A549 (cell line): ENCODE measurements at regions not wholly inside any gene's neighbourhood (a gene's known extent, or its start where the extent isn't known, plus 50 kb on each side); places are given as distances from the start of the nearest gene placed in this dataset.

Source experiments
- ATAC-seq, 2 experiments: fragments of 200-7000 bp in 1 of 2; fragments of >200 bp in 1 of 2; cut with Nextera tagmentation in 1 of 2; cut with Tn5 transposase in 1 of 2; 3 replicates each; pipeline versions ENCODE4 v1.8.0 to v1.9.1; 2018 to 2020; ENCODE audit warnings: mild to moderate bottlenecking in 1 of 2, moderate library complexity in 1 of 2
- CTCF ChIA-PET: fragments of 300-600 bp; sonication (Branson Sonifier 250); formaldehyde crosslinking; extraction: SDS; loops from one replicate; lab custom pipeline; 2021; ENCODE audit warnings: antibody characterized with exemption, inconsistent platforms; lab: Yijun Ruan, JAX
- POLR2A ChIA-PET: fragments of 350-600 bp; formaldehyde crosslinking; extraction: SDS; loops from one replicate; lab custom pipeline; 2021; ENCODE audit warnings: antibody characterized with exemption, inconsistent platforms; lab: Yijun Ruan, JAX
- DNase-seq, 2 experiments: peaks; one replicate each; pipeline versions ENCODE4 v3.0.0 to v3.0.0-alpha.2; 2011 to 2016; ENCODE audit warnings: low read depth in 1 of 2, low spot score in 1 of 2
- FAIRE-seq: peaks from 2 replicates; lab custom pipeline; 2011; peaks lifted over from hg19 to GRCh38; lab: Jason Lieb, UNC
- H3K27ac ChIP-seq, 2 experiments: fragments of >200 bp; sonication (Bioruptor Twin); formaldehyde crosslinking; 3 replicates each; pipeline ENCODE4 v1.5.1; 2016 to 2017
- H3K4me1 ChIP-seq: fragments of >200 bp; sonication (Bioruptor Twin); formaldehyde crosslinking; 3 replicates; pipeline ENCODE4 v1.6.1; 2016
- H3K4me2 ChIP-seq: fragments of >200 bp; sonication (Bioruptor Twin); formaldehyde crosslinking; 3 replicates; pipeline ENCODE4 v1.6.1; 2016
- H3K4me3 ChIP-seq: fragments of >200 bp; sonication (Bioruptor Twin); formaldehyde crosslinking; 3 replicates; pipeline ENCODE4 v1.5.1; 2016
- H3K9me3 ChIP-seq: fragments of >200 bp; sonication (Bioruptor Twin); formaldehyde crosslinking; 3 replicates; pipeline ENCODE4 v1.6.1; 2016
- BHLHE40 ChIP-seq: IDR thresholded peaks from 2 replicates; pipeline ENCODE4 v1.6.1; 2012; ENCODE audit warnings: low read depth, low read length, inconsistent platforms
- CBX2 ChIP-seq: fragments of 200-600 bp; sonication (generic); IDR thresholded peaks from 2 replicates; pipeline ENCODE4 v1.6.1; 2016; ENCODE audit warnings: low read depth, mild to moderate bottlenecking, borderline replicate concordance
- EHF ChIP-seq: fragments of 250-450 bp; sonication (Bioruptor Pico); IDR thresholded peaks from 2 replicates; pipeline ENCODE4 v1.5.0; 2020; ENCODE audit warnings: mild to moderate bottlenecking
- EHMT2 ChIP-seq: fragments of 200-600 bp; sonication (generic); IDR thresholded peaks from 2 replicates; pipeline ENCODE4 v1.6.1; 2016; ENCODE audit warnings: antibody characterized with exemption, low read depth, mild to moderate bottlenecking, moderate library complexity
- FOSL2 ChIP-seq, 2 experiments: fragments of 450-650 bp in 1 of 2; fragments of >200 bp in 1 of 2; sonication (Bioruptor Twin) in 1 of 2; formaldehyde crosslinking; IDR thresholded peaks; 2 replicates each; pipeline versions ENCODE4 v1.5.0 to v1.6.1; 2016 to 2020; ENCODE audit warnings: mild to moderate bottlenecking in 1 of 2, moderate library complexity in 1 of 2
- FOXS1 ChIP-seq: fragments of 250-450 bp; sonication (Bioruptor Pico); IDR thresholded peaks from 2 replicates; pipeline ENCODE4 v1.5.0; 2020; ENCODE audit warnings: mild to moderate bottlenecking, moderate library complexity
- HDAC2 ChIP-seq: fragments of 200-600 bp; sonication (generic); IDR thresholded peaks from 2 replicates; pipeline ENCODE4 v1.6.1; 2016
- HEYL ChIP-seq: fragments of 250-450 bp; sonication (Bioruptor Pico); IDR thresholded peaks from 2 replicates; pipeline ENCODE4 v1.8.0; 2021; ENCODE audit warnings: mild to moderate bottlenecking, moderate library complexity
- JUNB ChIP-seq: fragments of >200 bp; sonication (Bioruptor Twin); formaldehyde crosslinking; IDR thresholded peaks from 2 replicates; pipeline ENCODE4 v1.6.1; 2016
- KDM5A ChIP-seq: fragments of 200-600 bp; sonication (generic); IDR thresholded peaks from 2 replicates; pipeline ENCODE4 v1.6.1; 2016; ENCODE audit warnings: antibody characterized with exemption, mild to moderate bottlenecking
- MYC ChIP-seq: IDR thresholded peaks from 2 replicates; pipeline ENCODE4 v1.6.1; 2012; ENCODE audit warnings: mild to moderate bottlenecking, inconsistent platforms, low read length, improper control_type of control experiment, borderline replicate concordance
- NFE2L2 ChIP-seq: fragments of 150-350 bp; conservative IDR thresholded peaks from 2 replicates; pipeline ENCODE4 v1.6.1; 2014; ENCODE audit warnings: low read length
- NR3C1 ChIP-seq: fragments of >200 bp; sonication (Bioruptor Twin); formaldehyde crosslinking; IDR thresholded peaks from 3 replicates; pipeline ENCODE4 v1.6.1; 2017
- RARB ChIP-seq: fragments of 250-450 bp; sonication (Bioruptor Pico); IDR thresholded peaks from 2 replicates; pipeline ENCODE4 v1.8.0; 2021; ENCODE audit warnings: mild to moderate bottlenecking, moderate library complexity
- SMC3 ChIP-seq: fragments of >200 bp; sonication (Bioruptor Twin); formaldehyde crosslinking; IDR thresholded peaks from 3 replicates; pipeline ENCODE4 v1.6.1; 2018; ENCODE audit warnings: inconsistent platforms
- SREBF2 ChIP-seq: fragments of 450-650 bp; IDR thresholded peaks from 2 replicates; pipeline ENCODE4 v1.6.1; 2014; ENCODE audit warnings: mild to moderate bottlenecking, moderate library complexity
- TFCP2L1 ChIP-seq: fragments of 250-450 bp; sonication (Bioruptor Pico); IDR thresholded peaks from 2 replicates; pipeline ENCODE4 v1.5.0; 2021; ENCODE audit warnings: mild to moderate bottlenecking
- TP53 ChIP-seq: fragments of 250-450 bp; sonication (Bioruptor Pico); IDR thresholded peaks from 2 replicates; pipeline ENCODE4 v1.5.0; 2021; ENCODE audit warnings: mild to moderate bottlenecking, moderate library complexity
- ZFP36 ChIP-seq: fragments of 450-650 bp; IDR thresholded peaks from 2 replicates; pipeline ENCODE4 v1.6.1; 2014; ENCODE audit warnings: borderline replicate concordance; ENCODE audit not compliant: partially characterized antibody
- WGBS: methylation state at CpG from one replicate; pipeline ENCODE4 v1.1.6; 2017; ENCODE audit errors: missing lambda C conversion rate; 5-methylcytosine and 5-hydroxymethylcytosine counted together
- TF ChIP-seq, protein P1 (sequence below): IDR thresholded peaks from 2 replicates; pipeline ENCODE4 v1.6.1; 2012; ENCODE audit warnings: low read depth, borderline replicate concordance
- TF ChIP-seq, protein P2 (sequence below): fragments of 200-600 bp; sonication (generic); IDR thresholded peaks from 2 replicates; pipeline ENCODE4 v1.6.1; 2016; ENCODE audit warnings: antibody characterized with exemption, mild to moderate bottlenecking, moderate library complexity
- TF ChIP-seq, protein P3 (sequence below): fragments of >200 bp; sonication (Bioruptor Twin); formaldehyde crosslinking; IDR thresholded peaks from 2 replicates; pipeline ENCODE4 v1.6.1; 2016
- TF ChIP-seq, protein P4 (sequence below): IDR thresholded peaks from 2 replicates; pipeline ENCODE4 v1.6.1; 2012
- TF ChIP-seq, protein P5 (sequence below): fragments of 250-450 bp; sonication (Bioruptor Pico); IDR thresholded peaks from 2 replicates; pipeline ENCODE4 v1.5.0; 2020; ENCODE audit warnings: low read depth, mild to moderate bottlenecking, moderate library complexity

DNA sequence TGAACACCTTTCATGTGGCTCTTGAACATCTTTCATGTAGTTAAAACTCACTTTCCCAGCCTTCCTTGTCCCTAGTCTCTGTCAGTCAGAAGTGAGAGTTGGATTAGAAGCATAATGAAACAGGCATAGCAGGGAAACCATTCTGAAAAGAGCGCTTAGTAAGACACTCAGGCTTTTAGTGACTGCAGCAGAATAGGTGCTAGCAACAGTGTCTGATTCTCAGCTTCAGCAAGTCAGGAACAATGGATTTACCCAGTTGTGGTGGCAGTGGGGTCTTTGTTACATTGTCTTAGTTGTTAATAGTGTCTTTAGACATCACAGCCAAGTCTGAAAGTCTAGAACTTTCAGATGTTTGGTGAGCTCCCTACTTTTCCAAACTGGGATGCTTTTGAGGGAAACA lies 177.1 kb upstream of the PCDH7 start:
- ChIA-PET POLR2A (no interaction called here), CTCF (no interaction called here)
- no peak for ATAC-seq
- no peak overlapping the region for H3K4me3 ChIP-seq
- H3K4me1 ChIP-seq: no peaks in the 10 kb centered on the region
- no peak for FAIRE-seq
- 7% methylated on average over 1 of the region's 1 CpG for WGBS
- DNase-seq: no peak
- H3K27ac ChIP-seq: no peak overlapping the region
- H3K9me3 ChIP-seq: no peaks in the 10 kb centered on the region
- TF ChIP-seq BHLHE40 (no peak), SREBF2 (no peak), HDAC2 (no peak), JUNB (no peak)
- TF ChIP-seq, all 56 proteins: peak for 0
- no peak overlapping the region for H3K4me2 ChIP-seq

DNA sequence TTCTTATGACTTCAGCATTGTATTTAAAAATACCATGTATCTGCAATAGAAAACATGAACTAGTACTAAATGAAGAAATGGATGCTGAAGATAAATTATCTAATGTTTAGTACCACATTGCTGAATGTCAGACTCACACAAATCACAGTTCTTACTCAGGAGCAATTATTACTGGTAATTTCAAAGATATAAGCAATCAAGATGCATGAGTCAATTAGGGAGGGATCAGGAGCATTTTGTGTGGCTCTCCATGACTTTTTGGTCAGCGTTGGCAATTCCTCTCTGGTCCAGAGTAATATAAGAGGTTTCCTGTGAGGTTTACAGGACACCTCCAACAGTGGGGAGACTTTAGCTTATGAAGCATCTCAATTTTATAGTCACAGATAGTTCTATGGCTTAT lies 167.0 kb upstream of the PCDH7 start:
- H3K4me3 ChIP-seq: no peak overlapping the region
- no peaks in the 10 kb centered on the region for H3K9me3 ChIP-seq
- POLR2A ChIA-PET: no interaction called here
- no peak overlapping the region for H3K27ac ChIP-seq
- TF ChIP-seq, protein P1, sequence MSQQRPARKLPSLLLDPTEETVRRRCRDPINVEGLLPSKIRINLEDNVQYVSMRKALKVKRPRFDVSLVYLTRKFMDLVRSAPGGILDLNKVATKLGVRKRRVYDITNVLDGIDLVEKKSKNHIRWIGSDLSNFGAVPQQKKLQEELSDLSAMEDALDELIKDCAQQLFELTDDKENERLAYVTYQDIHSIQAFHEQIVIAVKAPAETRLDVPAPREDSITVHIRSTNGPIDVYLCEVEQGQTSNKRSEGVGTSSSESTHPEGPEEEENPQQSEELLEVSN: no peak
- TF ChIP-seq TFCP2L1 (CRISPR knock-in tag) (no peak), EHMT2 (no peak), ZFP36 (no peak), HDAC2 (no peak), JUNB (no peak)
- TF ChIP-seq, all 56 proteins: peak for 0
- ATAC-seq: no peak
- DNase-seq: no peak
- CTCF ChIA-PET: no interaction called here
- no peak overlapping the region for H3K4me2 ChIP-seq
- WGBS: 14% methylated on average over 1 of the region's 1 CpG
- FAIRE-seq: no peak
- no peaks in the 10 kb centered on the region for H3K4me1 ChIP-seq

DNA sequence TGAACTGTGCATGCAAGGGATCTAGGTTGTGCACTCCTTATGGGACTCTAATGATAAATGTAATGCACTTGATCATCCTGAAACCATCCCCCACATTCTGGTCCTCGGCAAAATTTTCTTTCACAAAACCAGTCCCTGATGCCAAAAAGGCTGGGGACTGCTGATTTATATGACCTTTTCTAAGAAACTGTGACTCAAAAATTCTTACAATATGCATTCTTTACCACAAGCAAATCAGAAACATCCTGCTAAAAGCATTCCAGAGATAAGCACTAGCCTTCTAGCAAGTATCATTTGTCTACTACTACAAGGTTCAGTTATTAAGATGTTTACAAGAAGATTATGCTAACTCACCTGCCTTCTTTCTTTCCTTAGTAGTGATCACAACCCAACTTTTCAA lies 166.5 kb upstream of the PCDH7 start:
- Histone ChIP-seq H3K4me3 (no peak overlapping the region), H3K4me2 (no peak overlapping the region), H3K4me1 (no peaks in the 10 kb centered on the region), H3K9me3 (no peaks in the 10 kb centered on the region), H3K27ac (no peak overlapping the region)
- CTCF ChIA-PET: no interaction called here
- no peak for FAIRE-seq
- POLR2A ChIA-PET: no interaction called here
- no peak for TF ChIP-seq HDAC2
- TF ChIP-seq RARB (CRISPR knock-in tag): no peak
- TF ChIP-seq, protein P2, sequence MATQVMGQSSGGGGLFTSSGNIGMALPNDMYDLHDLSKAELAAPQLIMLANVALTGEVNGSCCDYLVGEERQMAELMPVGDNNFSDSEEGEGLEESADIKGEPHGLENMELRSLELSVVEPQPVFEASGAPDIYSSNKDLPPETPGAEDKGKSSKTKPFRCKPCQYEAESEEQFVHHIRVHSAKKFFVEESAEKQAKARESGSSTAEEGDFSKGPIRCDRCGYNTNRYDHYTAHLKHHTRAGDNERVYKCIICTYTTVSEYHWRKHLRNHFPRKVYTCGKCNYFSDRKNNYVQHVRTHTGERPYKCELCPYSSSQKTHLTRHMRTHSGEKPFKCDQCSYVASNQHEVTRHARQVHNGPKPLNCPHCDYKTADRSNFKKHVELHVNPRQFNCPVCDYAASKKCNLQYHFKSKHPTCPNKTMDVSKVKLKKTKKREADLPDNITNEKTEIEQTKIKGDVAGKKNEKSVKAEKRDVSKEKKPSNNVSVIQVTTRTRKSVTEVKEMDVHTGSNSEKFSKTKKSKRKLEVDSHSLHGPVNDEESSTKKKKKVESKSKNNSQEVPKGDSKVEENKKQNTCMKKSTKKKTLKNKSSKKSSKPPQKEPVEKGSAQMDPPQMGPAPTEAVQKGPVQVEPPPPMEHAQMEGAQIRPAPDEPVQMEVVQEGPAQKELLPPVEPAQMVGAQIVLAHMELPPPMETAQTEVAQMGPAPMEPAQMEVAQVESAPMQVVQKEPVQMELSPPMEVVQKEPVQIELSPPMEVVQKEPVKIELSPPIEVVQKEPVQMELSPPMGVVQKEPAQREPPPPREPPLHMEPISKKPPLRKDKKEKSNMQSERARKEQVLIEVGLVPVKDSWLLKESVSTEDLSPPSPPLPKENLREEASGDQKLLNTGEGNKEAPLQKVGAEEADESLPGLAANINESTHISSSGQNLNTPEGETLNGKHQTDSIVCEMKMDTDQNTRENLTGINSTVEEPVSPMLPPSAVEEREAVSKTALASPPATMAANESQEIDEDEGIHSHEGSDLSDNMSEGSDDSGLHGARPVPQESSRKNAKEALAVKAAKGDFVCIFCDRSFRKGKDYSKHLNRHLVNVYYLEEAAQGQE: no peak
- WGBS: 0% methylated on average over 1 of the region's 1 CpG
- ATAC-seq: no peak
- no peak for DNase-seq

DNA sequence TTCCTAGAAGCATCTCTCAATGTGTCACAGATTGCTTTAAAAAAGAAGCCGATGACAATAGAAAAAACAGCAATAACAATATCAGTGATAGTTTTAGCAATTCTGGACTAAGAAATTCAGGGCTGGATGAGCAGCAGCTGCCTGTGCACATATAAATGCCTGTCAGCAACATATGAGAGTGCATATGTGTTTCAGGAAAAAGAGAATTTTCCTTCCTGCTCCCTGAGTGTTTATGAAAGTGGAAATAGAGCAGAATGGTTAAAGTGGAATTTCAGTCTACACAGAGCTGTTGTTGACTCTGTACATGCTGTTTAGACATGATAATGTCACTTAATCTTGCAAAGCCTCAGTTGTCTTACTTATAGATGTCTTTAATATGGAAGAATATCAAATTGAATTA lies 164.4 kb upstream of the PCDH7 start:
- TF ChIP-seq CBX2 (no peak), ZFP36 (no peak), NR3C1 (no peak), TP53 (no peak), RARB (CRISPR knock-in tag) (no peak), HEYL (CRISPR knock-in tag) (no peak), EHMT2 (no peak), SMC3 (no peak), FOXS1 (CRISPR knock-in tag) (no peak), EHF (no peak), KDM5A (no peak), FOSL2 (IDR thresholded peaks at IDR 0.05) (no peak), FOSL2 (CRISPR knock-in tag; IDR thresholded peaks at IDR 0.05) (no peak), NFE2L2 (no peak), MYC (no peak)
- TF ChIP-seq, protein P3, sequence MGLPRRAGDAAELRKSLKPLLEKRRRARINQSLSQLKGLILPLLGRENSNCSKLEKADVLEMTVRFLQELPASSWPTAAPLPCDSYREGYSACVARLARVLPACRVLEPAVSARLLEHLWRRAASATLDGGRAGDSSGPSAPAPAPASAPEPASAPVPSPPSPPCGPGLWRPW: no peak
- TF ChIP-seq, protein P4, sequence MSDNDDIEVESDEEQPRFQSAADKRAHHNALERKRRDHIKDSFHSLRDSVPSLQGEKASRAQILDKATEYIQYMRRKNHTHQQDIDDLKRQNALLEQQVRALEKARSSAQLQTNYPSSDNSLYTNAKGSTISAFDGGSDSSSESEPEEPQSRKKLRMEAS: no peak
- TF ChIP-seq, protein P5, sequence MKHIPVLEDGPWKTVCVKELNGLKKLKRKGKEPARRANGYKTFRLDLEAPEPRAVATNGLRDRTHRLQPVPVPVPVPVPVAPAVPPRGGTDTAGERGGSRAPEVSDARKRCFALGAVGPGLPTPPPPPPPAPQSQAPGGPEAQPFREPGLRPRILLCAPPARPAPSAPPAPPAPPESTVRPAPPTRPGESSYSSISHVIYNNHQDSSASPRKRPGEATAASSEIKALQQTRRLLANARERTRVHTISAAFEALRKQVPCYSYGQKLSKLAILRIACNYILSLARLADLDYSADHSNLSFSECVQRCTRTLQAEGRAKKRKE (CRISPR knock-in tag): no peak
- DNase-seq (no peak), ATAC-seq (no peak), FAIRE-seq (no peak)
- Histone ChIP-seq H3K4me1 (no peaks in the 10 kb centered on the region), H3K4me3 (no peak overlapping the region), H3K9me3 (no peaks in the 10 kb centered on the region), H3K27ac (no peak overlapping the region), H3K4me2 (no peak overlapping the region)
- ChIA-PET CTCF (no interaction called here), POLR2A (no interaction called here)
- 30% methylated on average over 1 of the region's 1 CpG for WGBS
